HEK293T (cell line): ENCODE measurements at regions not wholly inside any gene's neighbourhood (a gene's known extent, or its start where the extent isn't known, plus 50 kb on each side); places are given as distances from the start of the nearest gene placed in this dataset.

Experiments
- ARNT ChIP-seq: fragments of 450-650 bp; IDR thresholded peaks from 2 replicates; pipeline ENCODE4 v1.6.1; 2017; ENCODE audit warnings: mild to moderate bottlenecking
- BHLHE40 ChIP-seq: fragments of 450-650 bp; IDR thresholded peaks from 2 replicates; pipeline ENCODE4 v1.6.1; 2016; ENCODE audit warnings: mild to moderate bottlenecking, moderate library complexity, borderline replicate concordance
- CTBP1 ChIP-seq: fragments of 450-650 bp; IDR thresholded peaks from 2 replicates; pipeline ENCODE4 v1.6.1; 2016; ENCODE audit warnings: borderline replicate concordance
- ELF4 ChIP-seq: fragments of 450-650 bp; IDR thresholded peaks from 2 replicates; pipeline ENCODE4 v1.6.1; 2017; ENCODE audit warnings: antibody characterized with exemption
- FOXA1 ChIP-seq: fragments of 450-650 bp; IDR thresholded peaks from 2 replicates; pipeline ENCODE4 v1.6.1; 2016; ENCODE audit warnings: mild to moderate bottlenecking
- L3MBTL2 ChIP-seq: fragments of 450-650 bp; conservative IDR thresholded peaks from 2 replicates; pipeline ENCODE4 v1.6.1; 2016; ENCODE audit warnings: mild to moderate bottlenecking
- LEF1 ChIP-seq: fragments of 450-650 bp; IDR thresholded peaks from 2 replicates; pipeline ENCODE4 v1.6.1; 2017; ENCODE audit warnings: mild to moderate bottlenecking, borderline replicate concordance
- NFRKB ChIP-seq: fragments of 450-650 bp; IDR thresholded peaks from 2 replicates; pipeline ENCODE4 v1.6.1; 2016; ENCODE audit warnings: mild to moderate bottlenecking, moderate library complexity
- SP1 ChIP-seq: fragments of 450-650 bp; IDR thresholded peaks from 2 replicates; pipeline ENCODE4 v1.6.1; 2017
- SUZ12 ChIP-seq: fragments of 450-650 bp; IDR thresholded peaks from 2 replicates; pipeline ENCODE4 v1.6.1; 2016; ENCODE audit warnings: mild to moderate bottlenecking
- ZNF384 ChIP-seq: fragments of 450-650 bp; IDR thresholded peaks from 2 replicates; pipeline ENCODE4 v1.6.1; 2016
- TF ChIP-seq, protein P1 (sequence below): fragments of 450-650 bp; IDR thresholded peaks from 2 replicates; pipeline ENCODE4 v1.6.1; 2016

DNA sequence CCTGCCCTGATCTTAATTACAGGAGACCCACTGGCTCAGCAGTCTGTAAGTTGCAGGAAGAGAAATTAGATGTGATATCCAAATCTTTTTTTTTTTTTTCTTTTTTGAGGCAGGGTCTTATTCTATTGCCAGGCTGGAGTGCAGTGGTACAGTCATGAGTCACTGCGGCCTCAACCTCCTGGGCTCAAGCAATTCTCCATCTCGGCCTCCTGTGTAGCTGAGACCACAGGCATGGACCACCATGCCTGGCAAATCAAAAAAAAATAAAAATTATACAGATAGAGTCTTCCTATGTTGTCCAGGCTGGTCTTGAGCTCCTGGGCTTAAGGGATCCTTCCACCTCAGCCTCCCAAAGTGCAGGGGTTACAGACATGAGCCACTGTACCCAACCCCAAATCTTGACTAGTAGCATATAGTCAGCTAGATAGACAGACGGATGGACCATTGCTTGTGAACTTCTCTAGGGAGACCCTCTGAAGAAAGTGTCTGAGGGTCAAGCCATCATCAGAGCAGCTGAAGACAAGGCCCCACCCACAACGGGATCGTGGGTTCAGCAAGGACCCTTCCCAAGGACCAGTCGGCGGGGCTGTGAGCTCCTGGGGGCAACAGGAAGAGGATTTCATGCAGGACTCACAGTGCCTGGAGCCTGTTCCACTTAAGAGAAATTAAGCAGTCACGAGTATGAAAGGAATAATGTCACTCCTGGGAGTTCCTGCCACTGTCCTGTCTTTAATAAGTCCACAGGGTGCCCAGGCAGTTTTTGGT, 222.7 kb downstream of the ANKRD60 start:
- TF ChIP-seq NFRKB, result no peak
- TF ChIP-seq FOXA1, result no peak
- no peak for TF ChIP-seq SP1
- TF ChIP-seq ELF4, result no peak
- no peak for TF ChIP-seq LEF1
- no peak for TF ChIP-seq BHLHE40
- TF ChIP-seq SUZ12, result no peak
- no peak for TF ChIP-seq CTBP1
- TF ChIP-seq, protein P1, sequence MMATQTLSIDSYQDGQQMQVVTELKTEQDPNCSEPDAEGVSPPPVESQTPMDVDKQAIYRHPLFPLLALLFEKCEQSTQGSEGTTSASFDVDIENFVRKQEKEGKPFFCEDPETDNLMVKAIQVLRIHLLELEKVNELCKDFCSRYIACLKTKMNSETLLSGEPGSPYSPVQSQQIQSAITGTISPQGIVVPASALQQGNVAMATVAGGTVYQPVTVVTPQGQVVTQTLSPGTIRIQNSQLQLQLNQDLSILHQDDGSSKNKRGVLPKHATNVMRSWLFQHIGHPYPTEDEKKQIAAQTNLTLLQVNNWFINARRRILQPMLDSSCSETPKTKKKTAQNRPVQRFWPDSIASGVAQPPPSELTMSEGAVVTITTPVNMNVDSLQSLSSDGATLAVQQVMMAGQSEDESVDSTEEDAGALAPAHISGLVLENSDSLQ, result no peak
- no peak for TF ChIP-seq ARNT
- no peak for TF ChIP-seq ZNF384
- TF ChIP-seq L3MBTL2, result no peak
